ENCODE measurements at regions not wholly inside any gene's neighbourhood (a gene's known extent, or its start where the extent isn't known, plus 50 kb on each side); places are given as distances from the start of the nearest gene placed in this dataset.

GRCh38 chr18:65568866-65569265 lies 181.9 kb upstream of the CDH7 start:
- TF ChIP-seq POLR2A (IDR thresholded peaks at IDR 0.05) = no peak
- no peak for TF ChIP-seq CTCF (IDR thresholded peaks at IDR 0.05)
- TF ChIP-seq POLR2AphosphoS5 (IDR thresholded peaks at IDR 0.05) = no peak
- intact Hi-C loops (cut with DNase I; ENCODE audit: low total_unique reads) = no loop called here
- Histone ChIP-seq H3K27me3 (no peaks in the 10 kb centered on the region), H3K27ac (no peak overlapping the region), H3K9me3 (peaks cover 4 to 7% of the 10 kb centered on the region in 2 donors), H3K4me1 (no peaks in the 10 kb centered on the region), H3K4me3 (no peak overlapping the region), H3K36me3 (no peaks in the 10 kb centered on the region)
- no peak for DNase-seq (ENCODE audit: low spot score in 2 of 2)

GRCh38 chr18:65567372-65567771 lies 183.4 kb upstream of the CDH7 start:
- H3K36me3 ChIP-seq = no peaks in the 10 kb centered on the region
- H3K27me3 ChIP-seq = no peaks in the 10 kb centered on the region
- TF ChIP-seq CTCF (IDR thresholded peaks at IDR 0.05) (no peak), POLR2AphosphoS5 (IDR thresholded peaks at IDR 0.05) (no peak), POLR2A (IDR thresholded peaks at IDR 0.05) (no peak)
- no peaks in the 10 kb centered on the region for H3K4me1 ChIP-seq
- peaks cover 4 to 7% of the 10 kb centered on the region in 2 donors for H3K9me3 ChIP-seq
- no peak for DNase-seq (ENCODE audit: low spot score in 2 of 2)
- H3K4me3 ChIP-seq = no peak overlapping the region
- H3K27ac ChIP-seq = no peak overlapping the region
- intact Hi-C loops (cut with DNase I; ENCODE audit: low total_unique reads) = no loop called here

GRCh38 chr18:65548316-65548715 lies 202.5 kb upstream of the CDH7 start:
- no peaks in the 10 kb centered on the region for H3K27me3 ChIP-seq
- intact Hi-C loops (cut with DNase I; ENCODE audit: low total_unique reads) = no loop called here
- no peaks in the 10 kb centered on the region for H3K4me1 ChIP-seq
- peaks cover 0 to 5% of the 10 kb centered on the region in 2 donors for H3K9me3 ChIP-seq
- no peak for TF ChIP-seq POLR2AphosphoS5 (IDR thresholded peaks at IDR 0.05)
- no peak for TF ChIP-seq POLR2A (IDR thresholded peaks at IDR 0.05)
- no peak for TF ChIP-seq CTCF (IDR thresholded peaks at IDR 0.05)
- no peaks in the 10 kb centered on the region for H3K36me3 ChIP-seq
- H3K27ac ChIP-seq = no peak overlapping the region
- DNase-seq (ENCODE audit: low spot score in 2 of 2) = no peak
- no peak overlapping the region for H3K4me3 ChIP-seq

GRCh38 chr18:65547046-65547445 lies 203.8 kb upstream of the CDH7 start:
- TF ChIP-seq CTCF (IDR thresholded peaks at IDR 0.05) = no peak
- TF ChIP-seq POLR2A (IDR thresholded peaks at IDR 0.05) = no peak
- no peak for TF ChIP-seq POLR2AphosphoS5 (IDR thresholded peaks at IDR 0.05)
- Histone ChIP-seq H3K4me1 (no peaks in the 10 kb centered on the region), H3K27ac (no peak overlapping the region), H3K9me3 (peaks cover 0 to 5% of the 10 kb centered on the region in 2 donors), H3K36me3 (no peaks in the 10 kb centered on the region), H3K4me3 (no peak overlapping the region), H3K27me3 (no peaks in the 10 kb centered on the region)
- DNase-seq (ENCODE audit: low spot score in 2 of 2) = no peak
- intact Hi-C loops (cut with DNase I; ENCODE audit: low total_unique reads) = no loop called here

- intact Hi-C loops (cut with DNase I; ENCODE audit: low total_unique reads) = no loop called here
- no peak for DNase-seq (ENCODE audit: low spot score in 2 of 2)
- Histone ChIP-seq H3K36me3 (no peaks in the 10 kb centered on the region), H3K4me1 (no peaks in the 10 kb centered on the region), H3K27me3 (no peaks in the 10 kb centered on the region), H3K9me3 (peaks cover 0 to 5% of the 10 kb centered on the region in 2 donors), H3K27ac (no peak overlapping the region), H3K4me3 (no peak overlapping the region)
- TF ChIP-seq CTCF (IDR thresholded peaks at IDR 0.05) = no peak
- TF ChIP-seq POLR2A (IDR thresholded peaks at IDR 0.05) = no peak
- no peak for TF ChIP-seq POLR2AphosphoS5 (IDR thresholded peaks at IDR 0.05)
These were observed 206.1 kb upstream of the CDH7 start for GRCh38 chr18:65544701-65545100.
